CD4-positive, CD25-positive, alpha-beta regulatory T cell (primary cell): ENCODE measurements at regions not wholly inside any gene's neighbourhood (a gene's known extent, or its start where the extent isn't known, plus 50 kb on each side); places are given as distances from the start of the nearest gene placed in this dataset.
"Not testable (repeated sequence)": the region's sequence is repeated elsewhere in the genome, so short reads cannot be mapped to it uniquely, and the experiment has no call there.

Source experiments
- ATAC-seq, 2 donors: fragments of 150-1000 bp; cut with Tn5 transposase; one replicate each; pipeline ENCODE4 v1.10.0; 2021; ENCODE audit warnings: low read depth in 2 of 2, moderate number of reproducible peaks in 2 of 2, moderate library complexity in 1 of 2
- DNase-seq, 3 donors: peaks; one replicate each; pipeline versions ENCODE4 v3.0.0 to v3.0.0-alpha.2; 2012 to 2022; ENCODE audit warnings: mixed read lengths in 1 of 3
- H3K27ac ChIP-seq: one replicate; pipeline ENCODE4 v1.7.0; 2013; ENCODE audit warnings: mild to moderate bottlenecking, low read length; ENCODE audit not compliant: insufficient read depth, poor library complexity, severe bottlenecking
- H3K27me3 ChIP-seq: one replicate; pipeline ENCODE4 v1.7.0; 2013; ENCODE audit warnings: low read length; ENCODE audit not compliant: control insufficient read depth, insufficient read depth
- H3K36me3 ChIP-seq: one replicate; pipeline ENCODE4 v1.7.0; 2013; ENCODE audit warnings: mild to moderate bottlenecking, low read length, moderate library complexity; ENCODE audit not compliant: control insufficient read depth, insufficient read depth
- H3K4me1 ChIP-seq: 2 replicates; pipeline ENCODE4 v1.7.0; 2013; ENCODE audit warnings: mild to moderate bottlenecking, low read length; ENCODE audit not compliant: insufficient read depth, control insufficient read depth, poor library complexity, severe bottlenecking
- H3K4me3 ChIP-seq: one replicate; pipeline ENCODE4 v1.7.0; 2013; ENCODE audit warnings: low read depth, mild to moderate bottlenecking, low read length, moderate library complexity
- H3K9me3 ChIP-seq, 2 experiments: 1 replicate in 1 of 2; 2 replicates in 1 of 2; pipeline ENCODE4 v1.7.0; 2013; ENCODE audit warnings: low read length in 2 of 2, mild to moderate bottlenecking in 1 of 2, moderate library complexity in 1 of 2; ENCODE audit not compliant: control insufficient read depth in 2 of 2
- H3K27ac Mint-ChIP-seq, 3 donors: one replicate each; pipeline ENCODE4 v1.8.0; 2020 to 2022; ENCODE audit warnings: mild to moderate bottlenecking in 3 of 3, mixed read lengths in 3 of 3, moderate library complexity in 2 of 3
- H3K27me3 Mint-ChIP-seq: one replicate; pipeline ENCODE4 v1.8.0; 2022; ENCODE audit warnings: mild to moderate bottlenecking, mixed read lengths
- H3K36me3 Mint-ChIP-seq: one replicate; pipeline ENCODE4 v1.8.0; 2020; ENCODE audit warnings: mixed read lengths
- H3K4me1 Mint-ChIP-seq, 4 donors: one replicate each; pipeline ENCODE4 v1.8.0; 2020 to 2022; ENCODE audit warnings: mixed read lengths in 4 of 4, mild to moderate bottlenecking in 1 of 4
- H3K4me3 Mint-ChIP-seq, 4 donors: one replicate each; pipeline ENCODE4 v1.8.0; 2020 to 2022; ENCODE audit warnings: mild to moderate bottlenecking in 4 of 4, mixed read lengths in 4 of 4, moderate library complexity in 3 of 4
- H3K9me3 Mint-ChIP-seq, 7 donors: one replicate each; pipeline ENCODE4 v1.8.0; 2020 to 2022; ENCODE audit warnings: mixed read lengths in 7 of 7, mild to moderate bottlenecking in 3 of 7, moderate library complexity in 2 of 7

DNA sequence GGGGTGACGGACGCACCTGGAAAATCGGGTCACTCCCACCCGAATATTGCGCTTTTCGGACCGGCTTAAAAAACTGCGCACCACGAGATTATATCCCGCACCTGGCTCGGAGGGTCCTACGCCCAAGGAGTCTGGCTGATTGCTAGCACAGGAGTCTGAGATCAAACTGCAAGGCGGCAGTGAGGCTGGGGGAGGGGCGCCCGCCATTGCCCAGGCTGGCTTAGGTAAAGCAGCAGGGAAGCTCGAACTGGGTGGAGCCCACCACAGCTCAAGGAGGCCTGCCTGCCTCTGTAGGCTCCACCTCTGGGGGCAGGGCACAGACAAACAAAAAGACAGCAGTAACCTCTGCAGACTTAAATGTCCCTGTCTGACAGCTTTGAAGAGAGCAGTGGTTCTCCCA lies 1760.6 kb upstream of the CDH9 start:
- H3K27ac ChIP-seq, DNase-seq, H3K4me3 Mint-ChIP-seq, H3K27me3 ChIP-seq, H3K4me3 ChIP-seq, H3K9me3 ChIP-seq, H3K4me1 ChIP-seq, H3K27ac Mint-ChIP-seq, ATAC-seq, H3K27me3 Mint-ChIP-seq, H3K4me1 Mint-ChIP-seq, H3K36me3 Mint-ChIP-seq, H3K36me3 ChIP-seq: not testable (repeated sequence)
- peaks cover 0 to 17% (median 3%) of the 10 kb centered on the region in 7 donors for H3K9me3 Mint-ChIP-seq

DNA sequence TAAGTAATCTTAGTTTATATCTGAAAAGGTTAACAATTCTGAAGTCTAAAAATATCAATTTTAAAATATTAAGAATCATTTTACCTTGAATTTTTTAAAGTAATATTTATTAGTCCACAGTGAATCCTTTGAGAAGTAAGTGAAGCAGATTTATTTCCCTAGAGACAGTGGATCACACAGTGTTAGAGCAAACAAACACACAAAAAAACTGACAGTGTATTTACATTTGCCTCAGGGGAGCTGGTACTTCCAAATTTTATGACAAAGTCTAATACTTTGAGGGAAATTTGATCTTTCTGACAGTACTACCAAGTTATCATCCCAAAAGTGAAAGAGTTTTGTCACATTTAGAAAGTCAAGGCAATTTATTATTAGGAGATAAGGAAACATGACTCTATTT lies 1750.6 kb upstream of the CDH9 start:
- H3K4me3 ChIP-seq = no peak overlapping the region
- no peaks in the 10 kb centered on the region for H3K36me3 ChIP-seq
- no peak overlapping the region for H3K27ac ChIP-seq
- Mint-ChIP-seq H3K4me1 (no peaks in the 10 kb centered on the region), H3K9me3 (peaks cover 2 to 18% (median 6%) of the 10 kb centered on the region in 7 donors), H3K27ac (no peak overlapping the region), H3K27me3 (no peaks in the 10 kb centered on the region), H3K36me3 (no peaks in the 10 kb centered on the region), H3K4me3 (no peak overlapping the region)
- ATAC-seq (no peak), DNase-seq (no peak)
- H3K4me1 ChIP-seq = no peaks in the 10 kb centered on the region
- no peaks in the 10 kb centered on the region for H3K27me3 ChIP-seq
- peaks cover 3 to 6% of the 10 kb centered on the region in 2 experiments for H3K9me3 ChIP-seq

DNA sequence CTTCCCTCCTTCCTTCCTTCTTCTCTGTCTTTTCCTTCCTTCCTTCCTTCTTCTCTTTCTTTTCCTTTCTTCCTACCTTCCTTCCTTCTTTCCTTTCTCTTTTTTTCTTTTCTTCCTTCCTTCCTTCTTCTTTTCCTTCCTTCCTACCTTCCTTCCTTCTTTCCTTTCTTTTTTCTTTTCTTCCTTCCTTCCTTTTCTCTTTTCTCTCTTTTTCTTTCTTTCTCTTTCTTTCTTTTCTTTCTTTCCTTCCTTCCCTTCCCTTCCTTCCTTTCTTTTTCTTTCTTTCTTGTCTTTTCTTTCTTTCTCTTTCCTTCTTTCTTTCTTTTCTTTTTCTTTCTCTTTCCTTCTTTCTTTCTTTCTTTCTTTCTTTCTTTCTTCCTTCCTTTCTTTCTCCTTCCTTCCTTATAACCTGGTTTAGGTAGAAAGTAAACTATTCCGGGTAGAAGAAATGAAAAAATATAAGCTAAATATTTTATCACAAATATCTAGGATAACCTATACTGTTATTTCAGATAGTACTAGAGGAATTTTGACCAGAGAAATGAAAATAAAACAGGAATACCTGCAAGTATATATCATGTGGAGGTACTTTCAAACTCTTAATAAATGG lies 1741.8 kb upstream of the CDH9 start:
- no peaks in the 10 kb centered on the region for H3K4me1 Mint-ChIP-seq
- peaks cover 3 to 17% of the 10 kb centered on the region in 2 experiments for H3K9me3 ChIP-seq
- H3K36me3 ChIP-seq = no peaks in the 10 kb centered on the region
- H3K36me3 Mint-ChIP-seq = no peaks in the 10 kb centered on the region
- H3K27me3 Mint-ChIP-seq = no peaks in the 10 kb centered on the region
- DNase-seq (no peak), ATAC-seq (no peak)
- H3K27ac ChIP-seq = no peak overlapping the region
- H3K9me3 Mint-ChIP-seq = peaks cover 0 to 42% (median 7%) of the 10 kb centered on the region in 7 donors
- H3K27ac Mint-ChIP-seq = no peak overlapping the region
- no peak overlapping the region for H3K4me3 ChIP-seq
- H3K4me3 Mint-ChIP-seq = no peak overlapping the region
- H3K27me3 ChIP-seq = no peaks in the 10 kb centered on the region
- H3K4me1 ChIP-seq = no peaks in the 10 kb centered on the region

DNA sequence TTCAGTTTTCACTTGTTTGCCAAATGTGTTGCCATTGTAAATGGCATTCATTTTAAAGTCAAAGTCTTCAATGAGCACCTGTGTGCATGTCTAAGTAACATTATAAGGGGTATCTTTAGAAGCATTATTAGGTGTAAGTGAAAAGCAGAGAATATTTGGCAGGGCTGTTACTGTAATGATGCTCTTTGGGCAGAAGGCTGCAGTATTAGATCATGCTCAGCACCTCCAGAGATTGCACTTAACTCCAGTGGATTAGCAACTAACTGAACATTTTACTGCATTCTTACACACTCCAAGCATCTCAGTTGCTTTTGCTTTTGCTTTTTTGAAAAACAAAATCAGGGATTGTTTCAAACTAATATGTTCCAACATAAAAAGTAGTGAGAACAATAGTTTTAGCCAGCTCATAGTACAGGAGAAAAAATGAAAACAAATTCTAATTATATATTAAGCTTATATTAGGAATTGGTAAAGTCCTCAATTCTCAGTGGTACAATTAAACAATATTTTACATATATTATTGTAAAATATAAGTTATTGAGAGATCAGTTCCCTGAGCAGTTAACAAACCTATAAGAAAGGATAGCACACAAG lies 1740.9 kb upstream of the CDH9 start:
- Mint-ChIP-seq H3K9me3 (peaks cover 0 to 42% (median 6%) of the 10 kb centered on the region in 7 donors), H3K4me3 (no peak overlapping the region), H3K4me1 (no peaks in the 10 kb centered on the region), H3K27ac (no peak overlapping the region), H3K27me3 (no peaks in the 10 kb centered on the region), H3K36me3 (no peaks in the 10 kb centered on the region)
- Histone ChIP-seq H3K27me3 (no peaks in the 10 kb centered on the region), H3K4me1 (no peaks in the 10 kb centered on the region), H3K27ac (no peak overlapping the region), H3K36me3 (no peaks in the 10 kb centered on the region), H3K4me3 (no peak overlapping the region), H3K9me3 (peaks cover 3 to 13% of the 10 kb centered on the region in 2 experiments)
- ATAC-seq = no peak
- DNase-seq = no peak

DNA sequence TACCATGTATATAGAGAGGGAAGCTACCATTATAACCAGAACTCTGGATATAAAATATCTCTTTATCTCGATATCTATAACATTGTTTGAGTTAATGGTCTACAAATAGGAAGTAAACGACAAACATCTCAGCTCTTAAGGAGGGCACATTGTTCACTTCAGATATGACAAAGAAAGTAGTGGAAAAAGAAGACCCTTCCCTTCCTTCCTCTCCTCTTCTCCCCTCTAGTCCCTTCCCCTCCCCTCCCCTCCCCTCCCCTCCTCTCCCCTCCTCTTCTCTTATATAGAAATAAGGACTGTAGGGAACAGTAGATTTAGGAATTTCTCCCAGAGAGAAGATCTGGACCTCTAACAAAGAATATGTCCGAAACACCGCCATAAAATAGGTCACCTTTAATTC lies 1731.9 kb upstream of the CDH9 start:
- Mint-ChIP-seq H3K36me3 (no peaks in the 10 kb centered on the region), H3K9me3 (peaks cover 0 to 24% (median 3%) of the 10 kb centered on the region in 7 donors), H3K27me3 (no peaks in the 10 kb centered on the region), H3K4me3 (no peak overlapping the region), H3K27ac (no peak overlapping the region), H3K4me1 (no peaks in the 10 kb centered on the region)
- Histone ChIP-seq H3K4me3 (no peak overlapping the region), H3K27me3 (no peaks in the 10 kb centered on the region), H3K36me3 (no peaks in the 10 kb centered on the region), H3K4me1 (no peaks in the 10 kb centered on the region), H3K27ac (no peak overlapping the region), H3K9me3 (peaks cover 3 to 7% of the 10 kb centered on the region in 2 experiments)
- DNase-seq = no peak
- ATAC-seq = no peak

DNA sequence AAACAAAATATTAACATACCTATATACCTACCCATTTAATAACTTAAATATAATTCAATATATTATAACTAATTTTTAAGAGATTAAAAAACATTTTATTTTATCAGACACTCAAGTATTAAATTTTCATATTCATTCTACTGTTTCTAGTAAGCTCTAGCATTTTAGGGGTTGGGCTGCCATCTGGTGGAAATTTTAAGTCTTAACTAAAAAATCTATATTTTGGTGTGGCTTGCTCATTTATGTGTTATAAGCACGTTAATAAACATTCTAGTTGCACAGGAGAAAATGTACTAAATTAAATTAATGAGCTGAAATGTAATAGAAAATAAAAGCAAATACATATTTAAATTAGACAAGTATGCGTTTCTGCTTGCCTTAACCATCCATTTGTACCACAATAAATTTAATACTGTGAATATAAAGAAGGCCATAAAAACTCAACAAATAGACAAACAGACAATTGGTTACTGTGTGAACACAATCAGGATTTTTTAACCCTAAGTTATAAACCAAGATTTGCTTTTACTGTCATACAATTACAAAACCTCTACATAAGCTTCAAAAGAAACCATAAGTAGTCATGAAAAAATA lies 1728.3 kb upstream of the CDH9 start:
- H3K27me3 Mint-ChIP-seq = no peaks in the 10 kb centered on the region
- no peaks in the 10 kb centered on the region for H3K27me3 ChIP-seq
- no peak for ATAC-seq

DNA sequence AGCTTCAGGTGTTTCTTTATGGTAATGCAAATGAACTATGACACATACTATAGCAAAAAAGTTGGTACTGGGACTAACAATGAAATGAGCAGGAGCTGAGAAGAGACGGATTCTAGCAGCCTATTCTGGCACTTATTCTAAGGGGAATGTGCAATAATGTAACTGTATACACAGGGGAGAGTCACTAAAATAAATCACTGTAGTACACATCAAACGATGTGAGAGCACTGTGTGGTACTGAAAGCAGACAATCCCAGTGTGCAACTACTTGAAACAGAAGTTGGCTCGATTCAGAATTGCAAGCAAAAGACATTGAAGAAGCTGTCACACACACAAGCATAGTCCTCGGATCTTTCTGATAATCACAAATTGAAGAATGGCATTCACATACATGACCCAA lies 1713.0 kb upstream of the CDH9 start:
- no peak overlapping the region for H3K4me3 Mint-ChIP-seq
- H3K27ac ChIP-seq = no peak overlapping the region
- H3K27ac Mint-ChIP-seq = no peak overlapping the region
- DNase-seq = no peak
- no peak for ATAC-seq
- no peaks in the 10 kb centered on the region for H3K4me1 Mint-ChIP-seq
- no peak overlapping the region for H3K4me3 ChIP-seq
- H3K27me3 Mint-ChIP-seq = no peaks in the 10 kb centered on the region
- no peaks in the 10 kb centered on the region for H3K27me3 ChIP-seq
- peaks cover 3 to 26% (median 14%) of the 10 kb centered on the region in 7 donors for H3K9me3 Mint-ChIP-seq
- H3K36me3 ChIP-seq = no peaks in the 10 kb centered on the region
- peaks cover 3% of the 10 kb centered on the region for H3K36me3 Mint-ChIP-seq
- H3K9me3 ChIP-seq = no peaks in the 10 kb centered on the region
- H3K4me1 ChIP-seq = no peaks in the 10 kb centered on the region

More for the DNA sequence above, 1728.3 kb upstream of the CDH9 start:
- Mint-ChIP-seq H3K4me3 (no peak overlapping the region), H3K9me3 (peaks cover 0 to 25% (median 5%) of the 10 kb centered on the region in 7 donors), H3K4me1 (no peaks in the 10 kb centered on the region), H3K27ac (no peak overlapping the region), H3K36me3 (no peaks in the 10 kb centered on the region)
- H3K36me3 ChIP-seq = no peaks in the 10 kb centered on the region
- no peak overlapping the region for H3K4me3 ChIP-seq
- peak in 1 of 3 donors; percentile 2 for DNase-seq
- no peak overlapping the region for H3K27ac ChIP-seq
- peaks cover 3 to 6% of the 10 kb centered on the region in 2 experiments for H3K9me3 ChIP-seq
- no peaks in the 10 kb centered on the region for H3K4me1 ChIP-seq

DNA sequence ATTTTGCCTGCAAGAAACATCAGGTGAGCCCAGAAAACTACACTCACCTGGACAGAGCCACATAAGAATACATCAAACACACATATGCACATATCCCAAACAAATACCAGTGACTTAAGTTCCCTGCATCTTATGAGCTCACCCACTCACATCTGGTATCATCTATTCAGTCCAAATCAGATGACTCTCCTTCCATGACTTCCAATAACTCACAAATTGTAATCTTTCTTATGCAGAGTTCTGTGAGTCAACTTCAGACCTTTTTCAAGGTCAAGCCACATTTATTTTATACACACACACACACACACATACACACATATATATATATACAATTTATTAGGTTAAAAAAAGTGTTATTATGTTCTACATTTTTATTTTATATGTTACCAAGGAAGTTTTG lies 1711.9 kb upstream of the CDH9 start:
- Histone ChIP-seq H3K9me3 (no peaks in the 10 kb centered on the region), H3K36me3 (no peaks in the 10 kb centered on the region), H3K27ac (no peak overlapping the region), H3K4me1 (no peaks in the 10 kb centered on the region), H3K27me3 (no peaks in the 10 kb centered on the region), H3K4me3 (no peak overlapping the region)
- Mint-ChIP-seq H3K9me3 (peaks cover 3 to 28% (median 11%) of the 10 kb centered on the region in 7 donors), H3K4me3 (no peak overlapping the region), H3K27me3 (no peaks in the 10 kb centered on the region), H3K36me3 (peaks cover 3% of the 10 kb centered on the region), H3K27ac (no peak overlapping the region), H3K4me1 (no peaks in the 10 kb centered on the region)
- no peak for DNase-seq
- ATAC-seq = no peak
